Right lobe of liver (tissue), 4 donors: ENCODE measurements at regions not wholly inside any gene's neighbourhood (a gene's known extent, or its start where the extent isn't known, plus 50 kb on each side); places are given as distances from the start of the nearest gene placed in this dataset.

Source experiments
- CTCF ChIP-seq, 4 donors: fragments of 200-600 bp in 3 of 4; fragments of 450-650 bp in 1 of 4; IDR thresholded peaks; one replicate each; pipeline versions ENCODE4 v1.5.1 to v1.8.0; 2016 to 2022; ENCODE audit warnings: antibody characterized with exemption in 4 of 4, mild to moderate bottlenecking in 2 of 4
- POLR2A ChIP-seq: fragments of 450-650 bp; IDR thresholded peaks from one replicate; pipeline ENCODE4 v1.6.1; 2017; ENCODE audit warnings: antibody characterized with exemption, mild to moderate bottlenecking
- donor health status: DM: no; HTN: no; CAD: no.
- donor health status: DM: no; HTN: no; CAD: no.
- donor health status: DM: no; HTN: yes; CAD: no.

GRCh38 chr2:16324544-16324937, 341.1 kb downstream of the CYRIA start:
- TF ChIP-seq POLR2A (no peak), CTCF (IDR thresholded peaks at IDR 0.05) (no peak)
